NOMO-1 treated with DMSO at 0.1 percent for 48 hours (cell line): ENCODE measurements at regions not wholly inside any gene's neighbourhood (a gene's known extent, or its start where the extent isn't known, plus 50 kb on each side); places are given as distances from the start of the nearest gene placed in this dataset.

Experiments used
- DNase-seq: peaks from one replicate; lab custom pipeline; 2025; ENCODE audit not compliant: unreplicated experiment; lab: John Stamatoyannopoulos, UW

DNA sequence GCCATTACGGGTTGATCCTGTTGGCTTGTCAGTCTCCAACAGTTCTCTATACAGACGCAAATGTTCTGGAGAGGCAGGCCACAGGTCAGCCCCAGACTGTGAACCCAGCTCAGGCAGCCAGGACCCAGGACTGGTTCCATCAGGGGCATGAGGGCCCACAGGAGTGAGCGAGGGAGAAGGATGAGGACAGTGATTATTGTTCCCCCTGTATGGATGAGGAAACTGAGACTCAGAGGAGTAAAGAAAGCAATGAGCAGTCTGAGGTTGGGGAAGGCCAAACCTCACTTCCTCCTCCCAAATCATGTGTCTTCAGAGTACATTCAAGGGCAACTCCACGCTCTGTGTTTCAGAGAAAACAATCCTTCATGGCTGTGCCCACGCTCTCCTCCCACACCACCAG is 121.9 kb downstream of the RPLP1 start:
- no peak for DNase-seq

- no peak for DNase-seq
Measured at GRCh38 chr15:69575387-69575786, 122.8 kb downstream of the RPLP1 start.

DNA sequence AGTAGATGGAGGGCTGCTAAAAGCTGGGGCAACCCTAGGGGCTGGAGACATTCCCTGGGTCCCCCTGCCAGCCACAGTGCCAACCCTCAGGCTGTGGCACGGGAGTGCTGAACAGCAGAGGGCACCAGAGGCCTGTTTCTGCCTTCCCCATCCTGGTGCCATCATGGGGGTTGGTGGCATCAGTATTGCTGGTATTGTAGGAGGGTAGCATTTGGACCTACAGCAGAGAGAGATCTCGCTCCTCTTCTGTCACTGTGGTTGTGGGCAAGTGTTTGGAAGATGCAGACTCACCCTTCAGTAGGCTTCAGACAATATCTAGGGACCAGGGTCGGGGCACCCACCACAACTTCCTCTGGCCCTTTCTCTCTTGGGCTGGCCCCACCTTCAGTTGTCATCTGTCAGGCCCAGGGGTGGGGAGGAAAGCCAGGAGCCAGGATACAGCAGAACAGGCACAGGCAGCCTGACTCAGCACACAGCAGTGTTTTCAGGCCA is 123.5 kb downstream of the RPLP1 start:
- DNase-seq = peak; percentile 50

GRCh38 chr15:69576948-69577351 is 124.3 kb downstream of the RPLP1 start:
- DNase-seq = no peak

- no peak for DNase-seq
Measured at GRCh38 chr15:69577397-69577796, 124.8 kb downstream of the RPLP1 start.

- no peak for DNase-seq
Measured at GRCh38 chr15:69578252-69578651, 125.6 kb downstream of the RPLP1 start.

DNA sequence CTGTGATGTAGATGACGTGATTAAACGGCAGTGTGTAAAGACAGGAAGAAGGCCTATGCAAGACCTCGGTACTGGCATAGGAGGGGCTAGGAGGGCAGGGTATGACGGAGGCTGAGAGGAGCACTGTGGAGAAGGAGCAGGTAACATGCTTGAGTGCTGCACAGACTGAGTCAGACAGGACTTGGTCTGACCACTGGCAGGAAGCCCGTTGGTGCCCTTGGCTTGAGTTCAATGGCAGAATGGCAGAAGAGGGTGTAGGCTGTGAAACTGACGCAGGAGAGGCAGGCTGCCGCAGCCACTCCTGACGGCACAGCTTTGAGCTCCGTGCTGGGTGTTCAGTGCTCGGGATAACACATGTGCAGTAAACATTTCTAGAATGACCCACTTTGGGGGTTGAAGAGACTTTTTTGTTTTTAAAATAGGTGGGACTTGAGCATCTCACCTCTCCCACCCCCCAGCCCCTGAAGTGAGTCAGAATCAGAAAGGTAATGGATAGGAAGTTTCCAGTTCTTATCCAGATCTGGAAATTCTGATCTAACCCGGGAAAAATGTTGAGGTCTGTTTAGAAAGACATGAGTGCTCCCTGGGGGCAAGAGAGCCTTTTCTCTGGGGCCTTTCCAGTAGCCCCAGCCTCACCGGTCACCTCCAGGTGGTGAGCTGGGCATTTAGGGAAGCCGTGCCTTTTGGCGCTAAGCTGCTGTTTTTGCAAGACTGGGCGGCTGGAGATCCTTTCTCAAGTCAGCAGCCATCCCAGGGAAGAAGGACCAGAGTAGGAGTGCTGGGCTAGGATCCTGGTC is 126.4 kb downstream of the RPLP1 start:
- no peak for DNase-seq

DNA sequence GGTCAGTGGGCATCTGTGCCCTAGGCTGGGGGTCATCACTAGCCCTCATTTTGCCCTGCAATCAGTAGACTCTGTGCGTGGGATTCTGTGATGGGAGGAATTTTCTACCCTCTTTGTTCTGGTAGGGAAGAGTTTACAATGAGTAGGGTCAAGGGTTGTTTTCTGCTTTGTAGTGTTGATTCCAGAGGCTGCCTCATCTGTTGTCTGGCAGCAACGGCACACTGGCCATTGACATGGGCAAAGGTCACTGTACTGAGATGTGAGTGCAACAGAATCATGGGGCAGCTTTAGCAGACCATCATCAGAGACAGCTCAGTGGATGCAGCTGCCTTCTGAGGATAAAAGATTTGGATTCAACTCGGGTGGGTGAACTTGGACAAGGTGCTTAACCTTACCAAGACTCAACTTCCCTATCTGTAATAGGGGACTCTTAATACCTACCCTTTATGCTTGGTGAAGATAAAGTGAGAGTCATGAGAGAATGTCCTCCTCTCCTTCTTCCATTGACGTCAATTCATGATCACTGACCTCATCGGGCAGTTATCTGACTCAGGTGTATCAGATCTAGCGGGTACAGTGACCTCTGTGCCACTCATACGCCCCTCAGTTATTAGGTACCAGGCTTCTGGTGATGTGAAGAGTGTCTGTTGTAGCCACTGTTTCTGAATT is 127.5 kb downstream of the RPLP1 start:
- DNase-seq = no peak

- peak; percentile 33 for DNase-seq
Measured at GRCh38 chr15:69583626-69584025, 131.0 kb downstream of the RPLP1 start.

GRCh38 chr15:69585937-69586336 is 133.3 kb downstream of the RPLP1 start:
- no peak for DNase-seq

GRCh38 chr15:69586721-69587120 is 134.1 kb downstream of the RPLP1 start:
- no peak for DNase-seq

DNA sequence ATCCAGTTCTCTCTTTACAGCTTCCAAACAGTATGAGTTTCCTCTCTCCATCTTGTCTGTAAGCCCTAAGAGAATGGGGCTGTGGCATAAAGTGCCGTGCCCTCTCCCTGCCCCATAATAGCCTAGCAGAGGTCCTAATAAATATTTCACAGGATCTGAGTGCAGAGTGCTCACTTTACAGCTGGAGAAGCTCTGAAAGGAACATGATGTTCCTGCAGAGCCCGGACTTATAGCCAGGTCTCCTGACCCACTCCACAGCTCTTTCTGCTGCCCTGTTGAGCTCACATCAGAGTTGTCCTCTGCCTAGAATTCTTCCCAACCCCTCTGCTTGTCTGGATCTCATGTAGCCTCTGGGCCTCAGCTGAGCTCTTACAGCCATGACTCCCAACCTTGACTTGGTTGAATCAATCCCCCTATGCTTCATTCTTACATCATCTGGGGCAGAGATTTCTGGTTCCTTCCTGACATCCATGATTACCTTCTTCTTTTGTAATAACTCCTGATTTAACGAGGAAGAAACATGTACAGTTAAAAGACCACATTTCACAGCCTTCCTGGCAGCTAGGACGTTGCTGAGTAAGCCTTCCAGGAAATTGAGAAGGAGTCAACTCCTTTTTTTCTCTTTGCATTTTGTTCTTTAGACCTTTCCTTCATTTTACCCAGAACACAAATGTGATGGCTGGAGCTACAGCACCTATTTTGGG is 135.3 kb downstream of the RPLP1 start:
- peak; percentile 34 for DNase-seq

DNA sequence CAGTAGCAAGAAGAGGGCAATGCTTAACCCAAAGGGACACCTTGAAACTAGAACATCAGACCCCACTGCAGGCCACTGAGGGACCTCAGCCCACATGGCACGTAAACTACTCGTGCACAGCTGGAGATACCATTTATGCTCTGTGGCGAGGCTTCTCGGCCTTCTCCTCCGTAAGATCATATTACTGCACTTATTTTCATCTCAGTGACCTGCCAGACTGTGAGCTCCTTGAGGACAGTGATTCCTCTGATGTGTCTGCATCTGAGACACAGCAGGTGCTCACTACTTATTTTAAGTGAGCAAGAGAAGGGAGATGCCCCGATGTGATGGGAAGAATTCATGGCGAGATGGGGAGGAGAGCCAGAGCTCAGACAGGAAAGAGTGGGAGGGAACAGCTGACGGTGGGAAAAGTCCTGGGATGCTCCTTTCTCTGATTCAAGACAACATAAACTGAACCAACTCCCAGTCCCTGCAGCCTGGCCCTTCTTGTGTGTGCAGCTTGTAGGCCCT is 137.6 kb downstream of the RPLP1 start:
- no peak for DNase-seq

DNA sequence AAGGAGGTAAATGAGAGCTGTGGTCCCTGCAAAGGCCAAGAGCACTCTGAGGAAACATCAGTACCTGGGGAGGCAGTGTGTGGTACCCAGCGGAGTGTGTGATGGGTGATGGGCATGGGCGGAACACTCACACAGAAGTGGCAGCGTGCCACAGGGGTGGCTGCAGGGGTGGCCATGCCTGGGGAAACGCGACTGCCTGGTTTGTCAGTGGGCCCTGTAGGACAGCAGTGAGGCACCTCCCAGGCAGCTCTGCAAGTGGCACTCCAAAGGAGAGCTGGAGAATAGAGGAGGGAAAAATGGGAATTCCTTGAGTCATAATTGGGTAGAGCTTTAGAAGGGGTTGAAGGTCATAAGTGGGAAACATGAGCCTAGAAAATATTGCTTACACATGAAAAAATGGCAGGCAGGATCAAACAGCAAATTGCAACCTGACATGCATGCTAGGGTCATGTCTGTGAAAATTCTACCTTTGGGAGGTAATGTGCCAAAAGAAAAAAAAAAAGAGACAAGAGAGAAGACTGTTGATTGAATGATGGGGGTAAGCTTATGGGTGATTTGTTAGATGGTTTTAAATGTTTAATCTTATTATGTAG is 138.4 kb downstream of the RPLP1 start:
- no peak for DNase-seq

- no peak for DNase-seq
Measured at GRCh38 chr15:69591905-69592508, 139.4 kb downstream of the RPLP1 start.

DNA sequence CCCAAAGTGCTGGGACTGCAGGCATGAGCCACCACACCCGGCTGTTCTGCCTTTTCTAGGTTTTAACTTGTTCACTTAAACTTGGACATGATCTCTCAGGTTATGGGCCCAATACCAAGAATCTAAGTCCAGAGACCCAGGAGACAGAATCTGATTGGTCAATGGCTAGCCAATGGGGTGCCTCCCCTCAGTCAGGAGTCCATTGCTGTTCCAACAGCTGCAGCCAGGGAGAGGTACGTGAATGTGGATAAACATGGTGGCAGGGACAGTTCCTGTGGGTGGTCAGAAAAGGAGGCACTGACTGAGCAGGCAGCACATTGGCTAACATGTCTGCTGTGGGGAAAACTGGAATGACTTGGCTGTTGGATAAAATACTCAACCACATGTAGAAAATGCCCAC is 140.3 kb downstream of the RPLP1 start:
- no peak for DNase-seq

- no peak for DNase-seq
Measured at GRCh38 chr15:69593488-69593887, 140.9 kb downstream of the RPLP1 start.

GRCh38 chr15:69593981-69594966 is 141.7 kb downstream of the RPLP1 start:
- DNase-seq = no peak

- peak; percentile 7 for DNase-seq
Measured at GRCh38 chr15:69595009-69595791, 142.6 kb downstream of the RPLP1 start.
